Breast epithelium (tissue), 4 donors: ENCODE measurements at regions not wholly inside any gene's neighbourhood (a gene's known extent, or its start where the extent isn't known, plus 50 kb on each side); places are given as distances from the start of the nearest gene placed in this dataset.
"Not testable (repeated sequence)": the region's sequence is repeated elsewhere in the genome, so short reads cannot be mapped to it uniquely, and the experiment has no call there.

Experiments used
- DNase-seq, 2 donors: peaks; one replicate each; pipeline ENCODE4 v3.0.0-alpha.2; 2019; ENCODE audit warnings: low spot score in 2 of 2
- H3K27ac ChIP-seq, 2 donors: fragments of 200-600 bp; sonication (generic) in 1 of 2; one replicate each; pipeline ENCODE4 v1.5.1; 2016 to 2019; ENCODE audit warnings: mild to moderate bottlenecking in 1 of 2
- H3K27me3 ChIP-seq, 2 donors: fragments of 200-600 bp; sonication (generic) in 1 of 2; one replicate each; pipeline versions ENCODE4 v1.5.1 to v1.6.0; 2017 to 2019; ENCODE audit warnings: control low read depth in 1 of 2, mild to moderate bottlenecking in 1 of 2
- H3K36me3 ChIP-seq: fragments of 200-600 bp; one replicate; pipeline ENCODE4 v1.5.1; 2019
- H3K4me1 ChIP-seq, 2 donors: fragments of 200-600 bp; sonication (generic); one replicate each; pipeline ENCODE4 v1.5.1; 2016 to 2019; ENCODE audit warnings: control low read depth in 1 of 2
- H3K4me3 ChIP-seq, 3 donors: fragments of 200-600 bp; sonication (generic); 1 replicate in 2 of 3; 2 replicates in 1 of 3; pipeline ENCODE4 v1.5.1; 2016 to 2019; ENCODE audit warnings: mild to moderate bottlenecking in 3 of 3, moderate library complexity in 2 of 3
- H3K9me3 ChIP-seq, 2 donors: fragments of 200-600 bp; sonication (generic) in 1 of 2; one replicate each; pipeline ENCODE4 v1.5.1; 2016 to 2019; ENCODE audit warnings: control low read depth in 1 of 2
- CTCF ChIP-seq, 3 donors: fragments of 450-650 bp; IDR thresholded peaks; one replicate each; pipeline ENCODE4 v1.5.1; 2016 to 2017; ENCODE audit warnings: antibody characterized with exemption in 3 of 3, mild to moderate bottlenecking in 3 of 3, moderate library complexity in 3 of 3
- POLR2A ChIP-seq: fragments of 450-650 bp; IDR thresholded peaks from one replicate; pipeline ENCODE4 v1.6.1; 2016; ENCODE audit warnings: antibody characterized with exemption, mild to moderate bottlenecking, moderate library complexity
- POLR2AphosphoS5 ChIP-seq, 3 donors: sonication (generic); formaldehyde crosslinking; IDR thresholded peaks; one replicate each; pipeline ENCODE4 v1.6.1; 2017; ENCODE audit warnings: antibody characterized with exemption in 3 of 3
- intact Hi-C: fragments of 100-400 bp; cut with DNase I; formaldehyde crosslinking; loops from one replicate; pipeline ENCODE4 v1.15.1; 2023; ENCODE audit warnings: low total_unique reads

GRCh38 chr6:170057961-170058877, 232.7 kb downstream of the DLL1 start:
- H3K4me3 ChIP-seq, result no peak overlapping the region
- intact Hi-C loops, result no loop called here

GRCh38 chr6:170057034-170057734, 233.7 kb downstream of the DLL1 start:
- Histone ChIP-seq H3K27ac (no peak overlapping the region), H3K36me3 (no peaks in the 10 kb centered on the region), H3K4me1 (no peaks in the 10 kb centered on the region), H3K27me3 (peaks cover 0 to 12% of the 10 kb centered on the region in 2 donors), H3K9me3 (no peaks in the 10 kb centered on the region), H3K4me3 (no peak overlapping the region)
- TF ChIP-seq POLR2A, result no peak
- no peak for TF ChIP-seq CTCF (IDR thresholded peaks at IDR 0.05)
- no peak for TF ChIP-seq POLR2AphosphoS5 (IDR thresholded peaks at IDR 0.05)
- DNase-seq, result peak in 1 of 2 donors; percentile 43
- intact Hi-C loops, result no loop called here

More at GRCh38 chr6:170057961-170058877, 232.7 kb downstream of the DLL1 start:
- Histone ChIP-seq H3K9me3 (no peaks in the 10 kb centered on the region), H3K27ac (no peak overlapping the region), H3K27me3 (peaks cover 0 to 11% of the 10 kb centered on the region in 2 donors), H3K36me3 (no peaks in the 10 kb centered on the region), H3K4me1 (no peaks in the 10 kb centered on the region)
- DNase-seq, result peak in 1 of 2 donors; percentile 34
- no peak for TF ChIP-seq CTCF (IDR thresholded peaks at IDR 0.05)
- no peak for TF ChIP-seq POLR2AphosphoS5 (IDR thresholded peaks at IDR 0.05)
- TF ChIP-seq POLR2A, result no peak

GRCh38 chr6:170056278-170056711, 234.6 kb downstream of the DLL1 start:
- Histone ChIP-seq H3K4me1 (no peaks in the 10 kb centered on the region), H3K27ac (no peak overlapping the region), H3K36me3 (no peaks in the 10 kb centered on the region), H3K9me3 (no peaks in the 10 kb centered on the region), H3K27me3 (peaks cover 0 to 12% of the 10 kb centered on the region in 2 donors), H3K4me3 (no peak overlapping the region)
- DNase-seq, result peak in 1 of 2 donors; percentile 42
- TF ChIP-seq POLR2A (no peak), CTCF (IDR thresholded peaks at IDR 0.05) (no peak), POLR2AphosphoS5 (IDR thresholded peaks at IDR 0.05) (no peak)
- intact Hi-C loops, result no loop called here

GRCh38 chr6:170055797-170056196, 235.1 kb downstream of the DLL1 start:
- H3K9me3 ChIP-seq, H3K36me3 ChIP-seq, intact Hi-C loops, H3K27ac ChIP-seq, DNase-seq, H3K4me1 ChIP-seq, H3K4me3 ChIP-seq: not testable (repeated sequence)
- peaks cover 0 to 12% of the 10 kb centered on the region in 2 donors for H3K27me3 ChIP-seq

DNA sequence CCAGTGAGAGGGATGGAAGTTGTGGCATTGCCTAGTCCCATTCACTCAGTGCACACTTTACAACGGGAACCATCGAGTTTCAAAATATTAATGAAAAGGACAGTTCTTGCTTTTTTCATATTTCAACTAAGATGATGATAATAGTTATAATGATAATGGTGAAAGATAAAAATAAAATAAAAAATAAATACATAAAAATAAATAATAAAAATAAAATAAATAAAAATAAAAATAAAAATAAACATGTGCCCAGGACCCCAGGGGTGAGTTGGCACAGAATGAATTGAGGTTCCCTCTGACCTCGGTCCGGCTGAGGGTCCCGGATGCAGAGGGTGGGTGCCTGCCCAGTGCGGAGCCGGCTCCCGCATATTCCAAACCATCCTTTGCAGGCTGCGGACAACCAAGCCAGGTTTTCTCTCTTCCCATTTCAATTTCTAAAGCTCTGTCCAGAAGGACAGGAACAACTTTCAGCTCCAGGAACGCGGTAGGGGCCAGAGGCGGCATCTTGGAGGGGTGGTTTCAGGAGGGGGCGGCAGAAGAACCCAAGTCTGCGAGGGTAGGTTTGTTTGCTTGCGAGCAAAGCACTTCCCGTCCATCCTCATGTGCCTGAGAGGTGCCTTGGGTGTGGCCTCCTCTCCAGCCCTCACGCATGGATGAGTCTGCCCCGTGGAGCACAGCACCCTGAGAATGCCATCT, 236.8 kb downstream of the DLL1 start:
- TF ChIP-seq CTCF (IDR thresholded peaks at IDR 0.05), result no peak
- no peak for TF ChIP-seq POLR2AphosphoS5 (IDR thresholded peaks at IDR 0.05)
- TF ChIP-seq POLR2A, result no peak
- no peaks in the 10 kb centered on the region for H3K36me3 ChIP-seq
- no peak for DNase-seq
- intact Hi-C loops, result no loop called here
- no peak overlapping the region for H3K4me3 ChIP-seq
- H3K27ac ChIP-seq, result no peak overlapping the region
- H3K4me1 ChIP-seq, result no peaks in the 10 kb centered on the region
- H3K9me3 ChIP-seq, result no peaks in the 10 kb centered on the region
- peaks cover 0 to 12% of the 10 kb centered on the region in 2 donors for H3K27me3 ChIP-seq
